ENCODE measurements at regions not wholly inside any gene's neighbourhood (a gene's known extent, or its start where the extent isn't known, plus 50 kb on each side); places are given as distances from the start of the nearest gene placed in this dataset.

- no peak for TF ChIP-seq ZBTB10 (tag by site-specific recombination; IDR thresholded peaks at IDR 0.05)
- no peak for TF ChIP-seq CTCF (tag by site-specific recombination; IDR thresholded peaks at IDR 0.05)
These were observed 79.0 kb upstream of the HEPHL1 start for GRCh38 chr11:93942176-93942575.

All from HEK293 (cell line).